Testis (tissue), 2 donors: ENCODE measurements at regions not wholly inside any gene's neighbourhood (a gene's known extent, or its start where the extent isn't known, plus 50 kb on each side); places are given as distances from the start of the nearest gene placed in this dataset.

Experiments used
- DNase-seq: peaks from one replicate; pipeline ENCODE4 v3.0.0-alpha.2; 2019
- H3K27ac ChIP-seq, 2 donors: fragments of 200-600 bp; sonication (generic); one replicate each; pipeline ENCODE4 v1.5.1; 2019
- H3K27me3 ChIP-seq: fragments of 200-600 bp; sonication (generic); one replicate; pipeline ENCODE4 v1.5.1; 2019
- H3K36me3 ChIP-seq: fragments of 200-600 bp; sonication (generic); one replicate; pipeline ENCODE4 v1.5.1; 2017; ENCODE audit warnings: low read depth; ENCODE audit errors: missing control alignments
- H3K4me1 ChIP-seq: fragments of 200-600 bp; sonication (generic); one replicate; pipeline ENCODE4 v1.5.1; 2019
- H3K4me3 ChIP-seq, 2 donors: fragments of 200-600 bp; sonication (generic); one replicate each; pipeline ENCODE4 v1.5.1; 2017 to 2019
- H3K9me3 ChIP-seq: fragments of 200-600 bp; sonication (generic); one replicate; pipeline ENCODE4 v1.5.1; 2017
- CTCF ChIP-seq, 3 experiments: fragments of 450-650 bp in 2 of 3; fragments of 200-600 bp in 1 of 3; sonication (generic) in 1 of 3; IDR thresholded peaks; one replicate each; pipeline ENCODE4 v1.5.1; 2016 to 2019; ENCODE audit warnings: antibody characterized with exemption in 3 of 3, mild to moderate bottlenecking in 2 of 3, moderate library complexity in 1 of 3
- POLR2A ChIP-seq: fragments of 450-650 bp; IDR thresholded peaks from one replicate; pipeline ENCODE4 v1.6.1; 2017; ENCODE audit warnings: antibody characterized with exemption, mild to moderate bottlenecking, moderate library complexity
- WGBS, 2 donors: methylation state at CpG; one replicate each; pipeline ENCODE4 v1.1.5; 2018; 5-methylcytosine and 5-hydroxymethylcytosine counted together
- intact Hi-C: fragments of 100-400 bp; cut with DNase I; formaldehyde crosslinking; loops from one replicate; pipeline ENCODE4 v1.15.1; 2023; ENCODE audit warnings: low total_unique reads

- TF ChIP-seq POLR2A (no peak), CTCF (IDR thresholded peaks at IDR 0.05) (no peak)
- DNase-seq: no peak
- WGBS, 2 donors: 95 to 99% methylated on average over 5 of the region's 5 CpGs
- H3K36me3 ChIP-seq: no peaks in the 10 kb centered on the region
- H3K4me3 ChIP-seq: no peak overlapping the region
- H3K27ac ChIP-seq: no peak overlapping the region
- intact Hi-C loops: no loop called here
- no peaks in the 10 kb centered on the region for H3K9me3 ChIP-seq
- no peaks in the 10 kb centered on the region for H3K27me3 ChIP-seq
- H3K4me1 ChIP-seq: no peaks in the 10 kb centered on the region
Observed at GRCh38 chr16:82509691-82510430, 116.9 kb upstream of the CDH13 start.

- H3K9me3 ChIP-seq: no peaks in the 10 kb centered on the region
- H3K4me1 ChIP-seq: no peaks in the 10 kb centered on the region
- H3K27ac ChIP-seq: no peak overlapping the region
- H3K27me3 ChIP-seq: no peaks in the 10 kb centered on the region
- no peak overlapping the region for H3K4me3 ChIP-seq
- no peak for DNase-seq
- intact Hi-C loops: no loop called here
- WGBS, 2 donors: 68 to 75% methylated on average over 18 to 19 of the region's 19 CpGs
- TF ChIP-seq CTCF (IDR thresholded peaks at IDR 0.05): no peak
- no peaks in the 10 kb centered on the region for H3K36me3 ChIP-seq
Observed at GRCh38 chr16:82506692-82507670, 119.8 kb upstream of the CDH13 start.

GRCh38 chr16:82504836-82505235, 121.9 kb upstream of the CDH13 start:
- 59% methylated on average over 8 of the region's 8 CpGs for WGBS, 2 donors
- Histone ChIP-seq H3K9me3 (no peaks in the 10 kb centered on the region), H3K27ac (no peak overlapping the region), H3K27me3 (no peaks in the 10 kb centered on the region), H3K36me3 (no peaks in the 10 kb centered on the region), H3K4me1 (no peaks in the 10 kb centered on the region), H3K4me3 (no peak overlapping the region)
- intact Hi-C loops: no loop called here
- no peak for TF ChIP-seq CTCF (IDR thresholded peaks at IDR 0.05)
- TF ChIP-seq POLR2A: no peak
- DNase-seq: no peak

GRCh38 chr16:82499302-82499701, 127.5 kb upstream of the CDH13 start:
- no peak overlapping the region for H3K4me3 ChIP-seq
- DNase-seq: no peak
- no peaks in the 10 kb centered on the region for H3K27me3 ChIP-seq
- intact Hi-C loops: no loop called here
- 86 to 87% methylated on average over 4 of the region's 4 CpGs for WGBS, 2 donors
- H3K36me3 ChIP-seq: no peaks in the 10 kb centered on the region
- no peak overlapping the region for H3K27ac ChIP-seq
- no peaks in the 10 kb centered on the region for H3K4me1 ChIP-seq
- H3K9me3 ChIP-seq: no peaks in the 10 kb centered on the region
- TF ChIP-seq POLR2A (no peak), CTCF (IDR thresholded peaks at IDR 0.05) (no peak)
